Endothelial cell of hepatic sinusoid (primary cell): ENCODE measurements at regions not wholly inside any gene's neighbourhood (a gene's known extent, or its start where the extent isn't known, plus 50 kb on each side); places are given as distances from the start of the nearest gene placed in this dataset.
"Not testable (repeated sequence)": the region's sequence is repeated elsewhere in the genome, so short reads cannot be mapped to it uniquely, and the experiment has no call there.

Experiments
- in situ Hi-C: cut with HindIII; loops from 2 replicates; pipeline ENCODE4 v1.10.0; 2017; ENCODE audit warnings: low sequenced_read_pairs

- in situ Hi-C loops: no loop called here
These were observed 66.1 kb downstream of the RBMX2 start for GRCh38 chrX:130467936-130468335.

GRCh38 chrX:130468395-130468923, 66.7 kb downstream of the RBMX2 start:
- in situ Hi-C loops: no loop called here

- in situ Hi-C loops: no loop called here
These were observed 81.1 kb downstream of the RBMX2 start for GRCh38 chrX:130482871-130483270.

GRCh38 chrX:130485870-130486269, 84.1 kb downstream of the RBMX2 start:
- in situ Hi-C loops: no loop called here

- in situ Hi-C loops: not testable (repeated sequence)
These were observed 93.7 kb downstream of the RBMX2 start for GRCh38 chrX:130495502-130495901.

- in situ Hi-C loops: no loop called here
These were observed 95.7 kb downstream of the RBMX2 start for GRCh38 chrX:130497531-130497930.

DNA sequence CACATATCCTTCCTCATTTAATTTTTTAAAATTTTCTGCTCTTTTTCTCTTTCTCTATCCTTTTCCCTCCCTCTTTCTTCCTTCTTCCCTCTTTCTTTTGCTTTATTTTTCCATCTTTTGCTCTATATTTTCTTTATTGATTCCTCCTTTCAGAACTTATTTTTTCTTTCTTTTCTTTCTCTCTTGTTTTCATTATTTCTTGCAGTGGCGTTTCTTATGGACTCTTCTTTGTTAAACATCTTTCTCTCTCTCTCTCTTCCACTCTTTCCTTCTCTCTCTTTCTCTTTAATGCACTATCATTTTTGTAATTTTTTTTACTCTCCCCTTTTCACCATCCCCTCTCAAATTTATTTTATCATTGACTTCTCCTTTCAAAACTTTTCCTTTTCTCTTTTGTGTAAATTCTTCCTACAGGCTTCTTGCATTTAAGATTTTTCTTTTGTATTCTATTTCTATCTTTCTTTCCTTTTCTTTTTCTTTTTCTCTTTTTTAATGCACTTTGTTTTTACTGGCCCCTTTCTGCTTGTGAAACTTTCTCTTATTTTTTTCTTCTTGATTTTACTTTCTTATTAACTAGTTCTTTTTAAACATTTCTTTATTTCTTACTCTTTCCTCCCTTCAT, 97.0 kb downstream of the RBMX2 start:
- in situ Hi-C loops: no loop called here

- in situ Hi-C loops: no loop called here
These were observed 100.3 kb downstream of the RBMX2 start for GRCh38 chrX:130502016-130502570.

DNA sequence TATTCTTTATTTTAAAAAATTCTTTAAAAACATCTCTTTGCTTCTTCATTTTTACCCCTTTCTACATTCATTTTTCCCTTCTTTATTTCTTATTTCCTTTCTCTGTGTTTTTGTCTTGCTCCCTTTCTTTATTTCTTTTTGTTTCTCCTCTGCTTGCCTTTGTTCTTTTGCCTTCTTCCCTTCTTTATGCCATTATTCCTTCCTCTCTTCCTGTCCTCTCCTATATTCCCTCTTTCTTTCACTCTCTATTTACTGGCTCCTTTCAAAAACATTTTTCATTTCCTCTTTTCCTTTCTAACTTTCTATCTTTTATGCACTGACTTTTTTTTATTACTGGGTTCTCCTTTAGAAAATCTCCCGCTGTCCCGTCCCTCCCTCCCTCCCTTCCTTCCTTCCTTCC, 102.2 kb downstream of the RBMX2 start:
- in situ Hi-C loops: no loop called here

DNA sequence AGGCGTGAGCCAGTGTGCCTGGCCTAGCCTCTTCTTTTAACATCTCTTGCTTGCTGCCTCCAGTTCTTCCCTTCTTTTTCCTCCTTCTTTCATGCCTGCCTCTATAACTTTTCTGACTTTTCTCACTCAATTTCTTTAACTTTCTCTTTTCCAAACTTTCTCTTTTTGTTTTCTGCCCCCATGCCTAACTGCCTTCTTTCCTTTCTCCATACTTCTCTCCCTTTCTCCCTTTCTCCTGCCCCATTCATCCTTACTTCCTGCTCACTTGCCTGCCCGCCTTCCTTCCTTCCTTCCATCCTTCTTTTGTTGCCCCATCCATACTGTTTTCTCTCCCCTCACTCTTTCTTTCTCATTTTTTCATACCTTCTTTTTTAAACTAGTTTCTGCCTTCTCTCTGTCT, 105.2 kb downstream of the RBMX2 start:
- in situ Hi-C loops: no loop called here

DNA sequence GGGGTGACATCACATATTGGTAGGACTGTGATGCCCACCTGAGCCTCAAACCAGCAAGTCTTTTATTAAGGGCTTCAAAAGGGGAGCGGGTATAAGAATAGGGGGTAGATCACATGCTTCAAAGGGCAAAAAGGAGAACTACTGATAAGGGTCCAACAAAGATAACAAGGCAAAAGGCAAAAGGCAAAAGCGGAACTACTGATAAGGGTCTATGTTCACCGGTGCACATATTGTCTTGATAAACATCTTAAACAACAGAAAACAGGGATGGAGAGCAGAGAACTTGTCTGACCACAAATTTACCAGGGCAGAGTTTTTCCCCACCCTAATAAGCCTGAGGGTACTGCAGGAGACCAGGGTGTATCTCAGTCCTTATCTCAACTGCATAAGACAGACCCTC, 110.7 kb downstream of the RBMX2 start:
- in situ Hi-C loops: not testable (repeated sequence)

DNA sequence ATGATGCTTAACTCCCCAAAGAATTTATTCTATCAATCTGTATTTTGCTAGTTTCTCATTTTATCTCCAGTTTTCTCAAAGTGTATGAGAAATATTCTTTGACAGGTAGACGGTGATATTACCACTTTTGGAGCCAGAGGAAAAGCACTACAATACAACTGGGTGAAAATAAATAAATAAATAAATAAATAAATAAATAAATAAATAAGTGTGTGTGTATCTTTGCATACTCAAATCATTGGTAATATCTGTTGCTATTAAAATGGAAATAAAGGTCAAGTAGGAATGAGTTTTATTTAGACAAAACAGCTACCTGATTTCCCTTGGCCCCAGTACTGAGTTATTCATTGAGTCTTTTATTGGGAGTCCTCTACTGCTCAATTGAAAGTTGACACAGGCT, 114.3 kb downstream of the RBMX2 start:
- in situ Hi-C loops: no loop called here

DNA sequence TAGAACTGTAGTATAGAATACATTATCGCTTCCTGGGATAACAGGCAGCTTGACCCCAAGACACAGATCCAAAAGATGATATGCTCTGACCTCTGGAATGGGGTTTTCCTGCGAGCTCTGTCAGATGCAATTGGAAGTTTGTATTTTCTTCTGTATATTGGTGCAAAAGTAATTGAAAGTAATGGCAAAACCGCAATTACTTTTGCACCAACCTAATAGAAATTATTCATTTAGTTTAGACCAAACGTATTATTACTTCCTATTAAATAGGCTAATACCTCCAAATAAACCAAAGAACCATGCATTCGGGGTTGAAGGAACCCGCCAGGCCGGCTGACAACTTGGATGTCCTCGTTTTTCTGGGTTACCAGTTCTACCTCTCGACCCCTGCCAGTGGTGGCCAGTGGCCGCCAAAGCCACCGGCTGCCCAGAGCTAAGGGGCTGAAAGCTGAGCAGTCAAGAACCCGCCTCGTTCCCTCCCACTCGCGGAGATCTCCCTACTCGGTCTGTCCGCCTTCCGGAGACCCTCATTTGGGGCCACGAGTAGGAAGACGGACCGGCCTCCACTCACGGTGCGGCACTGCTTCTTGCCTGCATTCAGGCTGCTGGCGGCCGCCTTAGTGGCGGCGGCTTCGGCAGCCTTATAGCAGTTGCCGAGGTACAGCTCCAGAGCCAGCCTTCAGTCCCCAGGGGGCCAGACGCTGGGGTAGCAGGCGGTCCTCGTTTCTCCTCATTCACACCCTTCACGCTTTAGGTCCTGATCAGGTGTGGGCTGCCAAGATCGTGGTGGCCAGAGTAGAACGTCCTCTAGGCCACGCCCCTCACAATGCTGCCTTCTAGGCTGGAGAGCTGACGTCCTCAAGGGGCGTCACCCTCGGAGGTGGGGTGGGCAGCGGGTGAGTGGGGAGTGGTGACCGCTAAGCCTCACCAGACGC, 121.9 kb downstream of the RBMX2 start:
- in situ Hi-C loops: no loop called here

- in situ Hi-C loops: no loop called here
These were observed 122.8 kb downstream of the RBMX2 start for GRCh38 chrX:130524476-130525194.

GRCh38 chrX:130529531-130529930, 127.7 kb downstream of the RBMX2 start:
- in situ Hi-C loops: no loop called here

DNA sequence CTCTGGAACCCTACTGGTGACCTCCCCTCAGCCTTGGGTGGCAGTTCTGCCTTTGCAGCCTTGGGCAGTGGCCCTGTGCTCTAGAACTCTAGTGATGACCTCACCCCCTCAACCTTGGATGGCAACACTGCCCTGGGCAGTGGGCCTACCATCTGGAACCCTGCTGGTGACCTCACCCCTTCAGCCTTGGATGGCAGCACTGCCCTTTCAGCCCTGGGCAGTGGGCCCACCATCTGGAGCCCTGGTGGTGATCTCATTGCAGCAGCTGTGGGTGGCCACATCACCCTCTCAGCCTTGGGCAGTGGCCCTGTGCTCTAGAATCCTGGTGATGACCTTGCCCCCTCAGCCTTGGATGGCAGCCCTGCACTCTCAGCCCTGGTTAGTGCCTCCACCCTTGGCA, 129.3 kb downstream of the RBMX2 start:
- in situ Hi-C loops: no loop called here

- in situ Hi-C loops: no loop called here
These were observed 138.0 kb downstream of the RBMX2 start for GRCh38 chrX:130539721-130540321.

GRCh38 chrX:130543603-130544325, 142.0 kb downstream of the RBMX2 start:
- in situ Hi-C loops: no loop called here

GRCh38 chrX:130545796-130546195, 144.0 kb downstream of the RBMX2 start:
- in situ Hi-C loops: no loop called here

DNA sequence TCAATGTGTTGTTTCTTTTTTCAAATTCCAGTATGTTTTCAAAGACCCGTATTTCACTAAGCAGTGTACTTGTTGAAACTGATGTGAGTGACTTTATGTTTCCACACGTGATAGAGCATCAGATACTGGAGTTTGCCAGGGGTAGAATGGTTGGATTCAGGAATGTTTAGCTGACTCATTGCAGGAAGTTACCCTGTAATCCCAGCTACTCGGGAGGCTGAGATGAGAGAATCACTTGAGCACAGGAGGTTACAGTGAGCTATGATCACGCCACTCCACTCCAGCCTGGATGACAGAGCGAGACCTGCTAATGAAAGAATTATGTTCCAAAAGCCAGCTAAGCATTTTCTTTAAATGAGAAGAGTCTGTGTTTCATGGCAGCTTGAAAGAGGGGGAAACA, 147.6 kb downstream of the RBMX2 start:
- in situ Hi-C loops: not testable (repeated sequence)
